GM18873 (cell line): ENCODE measurements at regions not wholly inside any gene's neighbourhood (a gene's known extent, or its start where the extent isn't known, plus 50 kb on each side); places are given as distances from the start of the nearest gene placed in this dataset.

Experiments
- ATAC-seq: cut with Tn5 transposase; IDR thresholded peaks from one replicate; pipeline ENCODE4 v1.9.1; 2021; ENCODE audit warnings: mild to moderate bottlenecking, moderate library complexity, moderate number of reproducible peaks; ENCODE audit not compliant: unreplicated experiment, low FRiP score

DNA sequence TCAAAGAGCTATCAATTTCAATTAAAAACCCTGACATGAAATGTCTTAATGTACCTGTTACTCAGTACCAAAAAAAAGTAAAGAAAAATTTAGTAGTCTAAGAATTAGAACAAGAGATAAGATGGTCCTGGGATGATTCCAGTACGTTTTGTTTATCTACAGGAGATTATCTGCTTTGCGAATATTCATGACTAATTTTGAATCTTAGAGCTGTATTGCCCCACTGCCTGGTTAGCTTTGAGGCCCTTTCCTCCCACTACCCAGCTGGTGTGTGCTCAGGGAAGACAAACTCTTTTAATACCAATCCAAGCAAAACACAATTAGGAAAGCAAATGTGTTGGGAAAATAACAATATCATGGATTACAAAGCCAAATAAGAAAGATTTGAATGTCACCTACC is 263.5 kb downstream of the FOXG1 start:
- no peak for ATAC-seq

DNA sequence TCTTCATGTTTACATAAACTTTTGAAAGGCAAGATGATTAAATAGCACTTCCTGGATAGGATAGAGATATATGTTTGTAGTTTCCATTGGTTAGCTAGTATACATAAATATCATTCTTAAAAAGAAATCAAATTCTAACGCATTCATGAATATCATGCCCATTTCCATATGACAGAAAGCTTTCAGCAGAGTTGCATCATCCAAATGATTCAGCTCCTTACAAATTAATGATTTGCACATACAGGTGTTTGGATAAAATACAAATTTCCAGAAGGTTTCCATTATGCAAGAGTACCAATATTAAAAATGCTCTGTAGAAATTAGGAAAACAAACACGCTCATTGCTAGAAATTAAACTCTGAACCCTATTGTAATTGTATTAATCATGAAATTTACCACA is 264.4 kb downstream of the FOXG1 start:
- no peak for ATAC-seq

DNA sequence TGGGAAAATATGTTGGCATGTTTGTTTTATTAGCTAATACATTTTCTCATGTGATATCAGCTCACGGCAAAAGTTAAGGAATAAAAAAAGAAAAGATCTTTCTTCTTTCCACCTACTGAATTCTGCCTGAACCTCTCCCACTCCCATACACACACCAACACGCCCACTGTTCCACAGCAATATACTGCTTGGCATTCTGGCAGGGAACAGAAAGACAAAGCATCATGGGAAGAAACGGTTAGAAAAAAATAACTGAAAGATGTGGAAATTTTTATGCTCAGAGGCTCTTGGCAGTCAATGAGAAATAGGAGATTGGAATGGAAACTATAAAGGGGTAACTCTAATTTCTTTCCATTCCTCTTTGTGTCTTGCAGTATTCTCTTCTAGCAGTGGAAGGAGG is 268.5 kb downstream of the FOXG1 start:
- ATAC-seq: no peak

DNA sequence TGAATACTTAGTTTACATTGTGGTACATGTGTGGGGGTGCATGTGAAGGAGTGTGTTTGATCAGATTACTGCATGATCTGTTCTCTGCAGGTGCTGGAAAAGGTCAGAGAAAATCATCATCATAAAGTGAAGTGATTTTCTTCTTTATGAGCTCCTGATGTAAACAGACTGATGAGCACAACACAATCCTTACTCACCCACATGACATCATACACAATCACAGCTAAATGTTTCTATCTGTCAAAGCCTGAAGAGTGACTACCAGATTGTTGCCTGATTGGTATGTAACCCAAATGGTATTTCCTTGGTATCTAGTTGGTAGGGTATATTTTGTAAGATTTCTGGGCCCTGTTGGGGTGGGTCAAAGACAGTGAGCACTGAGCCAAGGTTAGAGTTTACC is 270.8 kb downstream of the FOXG1 start:
- ATAC-seq: no peak

DNA sequence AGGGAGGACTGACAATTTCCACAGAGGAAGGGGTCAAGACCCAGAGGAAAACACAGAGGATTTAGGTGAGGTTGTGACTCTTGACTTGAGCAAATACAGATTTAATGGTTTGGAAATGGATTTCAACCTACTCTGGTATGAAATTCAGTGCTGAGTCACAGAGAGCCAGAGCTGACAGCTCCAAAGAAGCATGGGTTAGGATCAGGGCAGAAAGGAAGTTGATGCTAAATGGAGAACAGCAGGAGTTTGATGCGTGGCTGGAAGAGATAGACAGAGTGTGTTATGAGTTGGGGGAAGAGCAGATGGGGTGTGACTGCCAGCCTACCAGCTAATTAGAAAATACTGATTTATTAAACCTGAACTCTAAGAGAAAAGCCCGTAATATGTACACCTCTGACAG is 272.6 kb downstream of the FOXG1 start:
- ATAC-seq: no peak

DNA sequence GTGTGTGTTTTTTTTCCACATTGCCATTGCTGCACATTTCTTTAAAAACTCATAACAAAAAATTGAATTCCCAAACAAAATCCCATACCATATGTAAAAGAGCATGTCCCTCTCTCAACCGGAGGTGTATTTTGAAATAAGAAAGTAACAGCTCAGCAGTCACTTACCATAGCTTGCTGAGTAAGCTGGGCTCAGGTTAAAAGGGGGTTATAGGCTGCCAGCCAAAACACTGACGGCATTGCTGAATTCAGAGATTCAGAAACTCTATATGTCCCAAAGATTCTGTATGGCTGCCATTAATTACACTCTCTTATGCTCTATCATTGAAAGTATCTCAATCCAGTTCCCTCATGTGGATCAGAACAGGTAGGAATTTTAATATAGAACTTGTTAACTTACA is 276.0 kb downstream of the FOXG1 start:
- ATAC-seq: no peak

DNA sequence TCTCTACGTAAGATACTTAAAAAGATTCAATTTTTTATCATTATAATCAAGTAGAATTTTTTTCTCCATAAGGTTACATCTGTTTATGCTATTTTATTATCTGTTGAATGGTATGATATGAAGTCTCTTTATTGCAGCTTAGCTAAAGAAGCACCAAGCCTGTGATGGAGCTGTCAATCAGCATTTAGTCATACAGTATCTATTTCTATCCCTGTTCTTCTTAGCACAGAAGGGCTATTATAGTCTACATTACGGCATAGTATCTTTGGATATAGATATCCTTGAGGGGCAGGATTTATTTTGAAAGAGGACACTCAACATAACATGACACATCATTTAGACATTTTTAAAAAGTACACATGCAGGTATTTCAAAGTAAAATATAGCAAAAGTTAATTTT is 277.1 kb downstream of the FOXG1 start:
- no peak for ATAC-seq

DNA sequence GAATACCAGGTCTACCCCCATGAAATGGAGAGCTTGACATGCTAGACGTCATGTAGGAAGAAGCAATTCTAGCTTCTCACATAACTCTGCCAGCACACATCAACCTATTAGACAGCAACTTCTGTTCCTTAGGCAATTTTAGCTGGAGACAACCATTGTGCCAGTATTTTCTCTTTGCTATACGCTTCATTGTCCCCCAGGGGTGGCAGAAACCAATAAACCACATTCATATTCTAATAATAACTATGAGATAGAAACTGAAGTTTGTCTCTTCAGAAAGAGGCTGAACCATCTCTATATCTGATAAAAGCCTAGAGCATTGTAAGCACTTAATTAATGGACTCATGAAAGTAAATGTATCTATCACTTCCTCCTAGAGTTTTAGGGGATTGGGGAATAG is 278.6 kb downstream of the FOXG1 start:
- no peak for ATAC-seq

DNA sequence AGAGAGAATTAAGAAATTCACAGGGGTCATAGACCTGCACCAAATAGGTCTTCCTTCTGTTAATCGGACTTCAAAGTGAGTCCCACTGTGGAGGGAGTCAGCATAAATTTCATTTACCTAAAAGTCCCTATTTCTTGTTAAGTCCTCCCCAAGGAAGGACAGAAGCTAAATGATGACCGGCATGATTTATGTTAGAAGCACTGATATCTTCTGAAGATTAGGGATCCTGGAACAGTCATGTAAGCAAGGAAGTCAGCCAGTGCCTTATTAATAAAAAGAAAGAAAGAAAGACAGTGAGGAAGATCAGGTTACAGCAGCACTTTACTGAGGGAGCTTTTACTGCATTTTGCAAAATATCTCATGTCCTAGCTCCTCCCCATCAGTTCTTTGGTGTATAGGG is 287.5 kb downstream of the FOXG1 start:
- no peak for ATAC-seq

DNA sequence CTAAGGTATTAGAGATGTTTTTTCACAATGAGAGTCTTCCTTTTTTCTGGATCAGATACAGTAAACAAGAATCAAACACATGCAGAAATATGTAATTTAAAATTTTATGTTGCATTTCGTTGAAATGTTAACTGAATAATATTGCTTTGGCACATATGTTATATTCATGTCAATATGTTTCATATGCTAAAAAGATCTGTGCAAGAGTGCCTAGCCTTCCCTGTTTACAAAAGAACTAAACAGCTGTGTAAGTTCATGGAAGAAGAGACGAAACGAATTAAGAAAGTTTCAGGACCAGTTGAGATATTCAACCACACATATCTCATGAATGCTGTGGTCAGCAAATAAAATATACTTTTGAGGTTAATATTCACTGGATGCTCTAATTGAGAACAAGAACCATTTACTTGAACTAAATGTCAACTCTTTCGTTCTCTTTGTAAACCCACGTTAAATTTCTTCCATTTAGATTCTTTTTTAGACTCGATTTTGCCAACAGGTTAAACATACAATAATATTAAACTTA is 289.5 kb downstream of the FOXG1 start:
- no peak for ATAC-seq

DNA sequence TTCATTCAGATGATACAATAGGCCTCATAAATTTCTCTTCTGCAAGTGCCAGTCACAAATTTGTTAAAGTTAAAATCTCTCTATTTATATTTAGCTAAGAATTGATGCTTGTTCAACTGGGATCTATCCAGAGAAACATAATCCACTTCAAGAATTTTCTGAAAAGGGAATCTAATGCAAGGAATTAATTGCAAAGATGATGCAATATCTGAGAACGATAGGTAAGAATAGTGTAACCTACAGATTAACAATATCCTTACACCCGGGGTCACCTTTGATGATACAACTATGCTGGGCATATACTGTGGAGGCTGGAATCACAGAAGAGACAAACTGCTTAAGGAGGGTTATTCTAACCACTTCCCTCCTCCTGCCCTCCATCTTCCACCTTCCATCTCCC is 295.1 kb downstream of the FOXG1 start:
- no peak for ATAC-seq

DNA sequence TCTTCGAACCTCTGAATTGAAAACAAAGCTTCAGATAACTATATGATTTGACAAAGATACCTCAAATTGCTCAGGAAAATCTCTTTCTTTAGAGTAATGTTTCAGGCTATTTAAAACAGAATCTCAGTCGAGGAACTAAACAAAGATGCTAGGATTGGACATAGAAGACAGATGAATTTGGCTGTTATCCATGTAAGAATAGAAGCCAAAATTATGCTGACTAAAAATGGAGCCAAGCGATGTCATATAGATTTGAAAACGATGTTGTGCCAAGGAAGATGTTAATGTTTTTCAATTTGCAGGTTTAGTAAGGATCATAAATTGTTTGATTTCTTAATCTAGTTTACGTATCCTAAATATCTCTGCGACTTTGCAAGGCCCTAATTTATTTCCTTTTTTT is 295.9 kb downstream of the FOXG1 start:
- ATAC-seq: no peak

DNA sequence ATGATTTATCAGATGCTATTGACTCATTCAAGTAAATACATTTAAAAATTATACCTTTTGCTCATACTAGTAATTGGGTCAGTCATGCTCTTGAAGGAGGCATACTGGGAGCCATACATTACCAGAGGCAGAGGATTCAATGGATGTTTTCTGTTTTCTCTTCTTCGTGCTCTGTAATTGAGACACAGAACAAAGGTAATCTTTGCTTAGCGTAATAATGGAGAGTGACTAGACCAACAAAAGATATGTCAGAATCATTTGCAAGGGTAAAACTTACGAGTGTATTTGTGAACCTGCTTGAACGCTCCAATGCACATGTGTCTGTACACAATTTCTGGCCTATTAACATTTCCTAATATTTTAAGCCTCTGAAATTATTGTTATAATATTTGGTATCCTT is 296.4 kb downstream of the FOXG1 start:
- no peak for ATAC-seq

DNA sequence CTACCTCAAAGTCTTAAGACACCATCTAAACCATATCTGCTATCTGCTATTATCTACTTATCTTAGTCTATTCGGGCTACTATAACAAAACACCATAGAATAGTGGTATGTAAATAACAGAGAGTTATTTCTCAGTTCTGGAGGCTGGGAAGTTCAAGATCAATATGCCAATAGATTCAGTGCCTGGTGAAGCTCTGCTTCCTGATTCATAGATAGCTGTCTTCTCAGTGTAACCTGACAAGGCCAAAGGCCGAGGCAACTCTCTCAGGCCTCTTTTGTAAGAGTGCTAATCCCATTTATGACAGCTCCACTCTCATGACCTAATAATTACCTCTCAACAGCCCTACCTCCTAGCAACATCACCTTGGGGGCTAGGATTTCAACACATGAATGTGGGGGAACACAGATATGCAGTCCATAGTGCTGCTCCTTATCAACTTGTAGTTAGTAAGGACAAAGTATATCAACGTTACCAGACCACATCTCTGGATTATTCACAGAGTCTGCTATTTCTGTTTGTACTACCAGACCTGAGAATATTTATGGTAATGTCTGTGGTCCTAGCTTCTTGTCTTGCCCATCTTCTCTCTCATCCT is 297.8 kb downstream of the FOXG1 start:
- no peak for ATAC-seq

DNA sequence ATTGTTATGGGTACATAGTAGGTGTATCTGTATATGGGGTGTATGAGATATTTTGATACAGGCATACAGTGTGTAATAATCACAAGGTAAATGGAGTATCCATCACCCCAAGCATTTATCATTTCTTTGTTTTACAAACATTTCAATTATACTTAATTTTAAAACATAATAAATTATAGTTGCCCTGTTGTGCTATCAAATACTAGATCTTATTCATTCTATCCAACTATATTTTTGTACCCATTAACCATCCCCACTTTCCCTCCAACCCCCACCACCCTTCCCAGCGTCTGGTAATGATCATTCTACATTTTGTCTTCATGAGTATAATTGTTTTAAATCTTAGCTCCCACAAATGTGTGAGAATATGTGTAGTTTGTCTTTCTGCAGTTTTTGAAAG is 302.6 kb downstream of the FOXG1 start:
- ATAC-seq: no peak

DNA sequence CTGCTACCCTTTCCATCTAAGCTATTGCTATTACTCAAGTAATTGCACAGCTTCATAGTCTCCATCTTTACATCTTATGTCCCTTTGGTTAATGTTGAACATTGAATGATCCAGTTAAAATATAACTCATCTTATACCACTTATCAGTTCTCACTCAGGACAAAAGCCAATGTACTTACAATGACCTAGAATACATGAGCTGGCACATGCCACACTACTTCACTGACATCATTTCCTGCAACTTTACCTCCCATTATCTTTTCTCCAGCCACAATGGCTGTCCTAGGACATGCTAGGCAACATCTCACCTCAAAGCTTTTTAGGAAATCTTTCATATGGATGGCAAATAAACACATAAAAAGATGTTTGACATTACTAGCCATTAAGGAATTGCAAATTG is 309.2 kb downstream of the FOXG1 start:
- no peak for ATAC-seq

DNA sequence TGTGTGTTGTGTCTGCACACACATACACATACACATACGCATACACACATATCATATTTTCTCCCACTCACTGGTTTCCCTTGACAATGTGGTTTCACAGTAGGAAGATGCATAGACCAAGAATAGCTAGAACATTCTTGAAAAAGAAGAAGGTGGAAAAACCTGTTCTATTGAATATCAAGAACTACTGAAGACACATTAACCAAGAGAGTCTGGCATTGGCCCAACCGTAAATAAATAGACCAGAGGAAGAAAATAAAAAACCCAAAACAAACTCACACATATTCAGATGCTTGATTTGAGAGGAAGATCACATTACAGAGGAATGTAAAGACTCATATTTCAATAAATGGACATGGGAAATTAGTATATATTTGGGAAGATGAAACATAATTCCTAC is 311.3 kb downstream of the FOXG1 start:
- no peak for ATAC-seq

DNA sequence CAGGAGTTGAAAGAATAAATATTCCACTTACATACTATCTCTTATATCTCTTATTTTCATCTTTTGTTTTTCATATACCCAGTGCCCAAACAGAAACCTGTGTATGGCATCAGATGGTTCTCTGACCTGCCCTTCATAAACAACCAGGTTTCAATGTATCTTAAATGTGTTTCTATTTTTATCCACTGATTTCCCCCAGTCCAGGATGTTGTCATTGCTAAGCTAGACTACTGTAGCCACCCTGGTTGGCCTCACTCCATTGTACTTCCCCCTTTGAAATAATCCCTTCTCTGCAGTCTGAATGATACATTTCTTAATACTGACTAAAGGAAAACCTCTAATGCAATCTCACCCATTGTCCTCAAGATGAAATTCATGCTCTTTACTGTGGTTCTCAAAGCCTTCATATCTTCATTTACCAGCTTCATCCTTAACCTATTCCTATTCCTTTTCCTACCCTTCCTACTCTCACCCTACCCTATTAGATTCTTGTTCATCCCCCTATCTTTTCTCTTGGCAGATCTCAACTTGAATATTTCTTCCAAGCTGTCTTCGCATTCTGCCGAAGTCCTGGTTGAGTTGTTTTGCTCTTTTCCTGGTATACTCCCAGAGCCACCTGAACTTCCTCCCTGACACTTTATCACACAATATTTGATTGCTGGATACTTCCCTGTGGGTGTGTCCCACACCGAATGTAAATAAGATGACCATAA is 312.4 kb downstream of the FOXG1 start:
- no peak for ATAC-seq

DNA sequence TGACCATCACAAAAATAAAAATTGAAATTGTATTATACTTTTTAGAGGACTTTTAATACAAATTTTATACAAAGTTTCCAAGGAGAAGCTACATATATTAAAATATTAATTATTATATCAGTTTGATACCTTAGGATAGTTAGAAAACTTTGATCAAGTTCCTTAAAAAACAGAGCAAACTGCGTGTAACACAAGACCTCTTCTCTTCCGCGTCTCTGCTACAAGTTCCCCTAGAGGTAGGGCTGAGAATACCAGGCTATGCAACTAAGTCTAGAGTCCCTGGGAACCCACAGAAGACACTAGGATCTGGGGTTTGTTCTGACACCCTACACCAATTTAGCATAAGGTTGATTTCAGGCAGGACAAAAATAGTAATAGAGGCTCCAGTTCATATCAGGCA is 319.0 kb downstream of the FOXG1 start:
- no peak for ATAC-seq

DNA sequence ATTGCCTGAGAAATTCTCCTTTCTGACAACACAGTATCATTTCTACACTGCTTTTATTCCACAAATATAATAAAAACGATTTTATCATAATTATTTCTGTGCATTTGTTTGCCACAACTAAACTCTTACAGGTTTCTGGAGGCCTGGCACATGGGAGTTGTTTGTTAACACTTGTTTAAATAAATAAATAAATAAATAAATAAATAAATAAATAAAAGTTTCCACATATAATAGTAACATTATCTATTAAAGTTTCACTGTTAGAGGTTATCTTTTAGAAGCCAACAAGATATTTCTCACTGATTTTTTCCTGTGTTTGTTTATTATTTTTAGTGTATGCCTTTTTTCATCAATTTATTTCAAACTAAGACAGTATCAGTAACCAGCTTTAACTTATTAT is 323.3 kb downstream of the FOXG1 start:
- ATAC-seq: no peak

DNA sequence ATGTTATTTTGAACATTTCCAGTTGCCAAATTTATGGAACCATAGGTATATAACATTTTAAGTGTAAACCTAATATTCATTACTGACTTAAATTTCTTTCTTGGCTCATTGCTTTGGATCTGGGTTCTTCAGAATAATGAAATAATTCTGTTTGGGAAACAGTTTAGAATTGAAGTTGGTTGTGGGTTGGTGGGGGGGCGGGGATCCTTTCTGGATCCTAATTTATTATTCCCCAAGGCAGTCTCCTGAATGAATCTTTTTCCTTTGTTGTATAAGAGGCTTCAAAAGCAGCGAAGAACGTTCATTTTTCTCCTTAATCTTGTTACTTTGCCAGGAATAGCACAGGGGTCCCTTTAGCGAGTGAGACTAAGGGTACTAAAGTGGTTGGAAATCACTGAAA is 325.5 kb downstream of the FOXG1 start:
- no peak for ATAC-seq

DNA sequence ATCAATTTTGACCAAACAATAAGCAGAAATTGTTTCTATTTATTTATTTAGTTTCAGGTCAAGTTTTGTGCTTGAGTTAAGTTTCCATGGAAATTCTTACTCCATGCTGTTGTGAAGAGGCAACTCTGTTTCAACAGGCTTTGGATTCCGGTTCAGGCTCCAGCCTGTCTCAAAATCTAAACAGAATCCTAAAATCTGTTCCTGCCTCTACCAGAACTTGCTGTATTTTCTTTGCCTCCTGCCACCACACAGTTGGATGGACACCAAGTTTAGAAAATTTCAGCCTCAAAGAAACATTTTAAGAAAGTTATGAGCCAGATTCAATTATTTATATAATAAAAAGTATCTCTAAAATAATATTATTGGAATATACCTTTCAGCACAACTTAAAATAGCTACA is 330.9 kb downstream of the FOXG1 start:
- ATAC-seq: no peak
